Posterior vena cava (tissue), 2 donors: ENCODE measurements at regions not wholly inside any gene's neighbourhood (a gene's known extent, or its start where the extent isn't known, plus 50 kb on each side); places are given as distances from the start of the nearest gene placed in this dataset.

Experiments used
- DNase-seq: peaks from one replicate; pipeline ENCODE4 v3.0.0-alpha.2; 2020; ENCODE audit warnings: low spot score
- intact Hi-C, 2 donors: fragments of 100-400 bp; cut with DNase I; formaldehyde crosslinking; loops; one replicate each; pipeline versions ENCODE4 v1.14.1 to v1.14.2; 2022 to 2023
- donor health status: DM: yes; HTN: yes; CAD: no.
- donor health status: DM: yes; HTN: yes; CAD: no.

DNA sequence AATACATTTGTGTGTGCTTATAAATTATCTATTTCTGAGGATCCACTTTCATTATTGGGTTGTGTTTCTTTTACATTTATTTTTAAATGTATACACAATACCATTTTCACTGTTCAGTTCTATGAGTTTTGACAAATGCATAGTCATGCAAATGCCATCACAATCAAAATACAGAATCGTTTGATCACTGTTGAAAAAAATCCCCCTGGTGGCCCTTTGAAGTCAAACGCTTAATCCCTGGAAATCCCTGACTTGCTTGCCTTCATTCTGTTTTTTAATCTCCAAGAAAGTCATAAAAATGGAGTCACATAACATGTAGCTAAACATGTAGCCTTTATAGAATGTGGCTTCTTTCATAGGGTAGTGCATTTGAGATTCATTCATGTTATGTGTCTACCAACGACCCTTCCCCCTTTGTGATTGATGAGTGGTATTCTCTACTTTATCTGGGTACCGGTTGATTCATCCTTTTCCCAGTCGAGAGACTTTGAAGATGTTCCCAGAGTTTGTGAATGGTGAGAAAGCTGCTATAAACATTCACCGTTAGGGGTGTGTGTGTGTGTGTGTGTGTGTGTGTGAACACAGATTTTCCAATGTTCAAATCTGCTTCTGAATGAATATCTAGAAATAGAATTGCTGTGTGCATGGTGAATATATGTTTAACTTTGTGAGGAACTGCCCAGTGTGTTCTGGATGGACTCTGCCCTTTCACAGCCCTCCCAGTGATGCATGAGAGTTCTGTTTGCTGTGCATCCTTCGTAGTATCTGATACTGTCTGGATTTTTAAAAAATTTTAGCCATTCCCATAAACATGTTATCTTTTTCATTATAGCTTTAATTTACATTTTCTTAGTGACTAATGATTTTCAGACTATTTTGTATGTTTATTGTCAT is 173.6 kb downstream of the GALR1 start:
- intact Hi-C loops: no loop called here
- DNase-seq: no peak

DNA sequence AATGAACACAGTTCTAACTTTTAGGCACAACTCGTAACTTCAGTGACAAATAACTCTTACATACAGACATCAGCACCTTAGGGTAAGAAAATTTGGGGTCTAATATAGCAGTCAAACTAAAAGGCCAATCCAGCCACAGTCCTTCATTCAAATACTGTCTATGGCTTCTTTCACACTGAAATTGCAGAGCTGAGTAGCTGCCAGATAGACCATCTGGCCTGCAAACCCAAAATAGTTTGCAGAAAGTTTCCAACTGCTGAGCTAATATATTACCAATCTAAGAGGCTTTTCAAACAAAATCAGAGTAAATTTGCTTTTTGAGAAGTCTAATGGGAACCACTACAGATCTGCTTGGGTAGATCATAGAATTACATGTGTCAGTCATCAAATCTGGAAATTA is 183.4 kb downstream of the GALR1 start:
- intact Hi-C loops: no loop called here
- no peak for DNase-seq

DNA sequence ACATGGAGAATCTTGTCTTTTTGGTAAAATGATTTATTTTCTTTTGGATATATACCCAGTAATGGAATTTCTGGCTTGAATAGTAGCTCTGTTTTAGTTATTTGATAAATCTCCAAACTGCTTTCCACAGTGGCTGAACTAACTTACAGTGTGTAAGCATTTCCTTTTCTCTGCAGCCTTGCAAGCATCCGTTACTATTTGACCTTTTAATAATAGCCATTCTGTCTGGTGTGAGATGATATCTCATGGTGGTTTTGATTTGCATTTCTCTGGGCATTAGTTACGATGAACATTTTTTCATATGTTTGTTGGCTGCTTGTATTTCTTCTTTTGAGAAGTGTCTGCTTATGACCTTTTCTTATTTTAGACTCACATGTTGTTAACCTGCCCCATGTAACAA is 190.2 kb downstream of the GALR1 start:
- DNase-seq: no peak
- intact Hi-C loops: no loop called here

DNA sequence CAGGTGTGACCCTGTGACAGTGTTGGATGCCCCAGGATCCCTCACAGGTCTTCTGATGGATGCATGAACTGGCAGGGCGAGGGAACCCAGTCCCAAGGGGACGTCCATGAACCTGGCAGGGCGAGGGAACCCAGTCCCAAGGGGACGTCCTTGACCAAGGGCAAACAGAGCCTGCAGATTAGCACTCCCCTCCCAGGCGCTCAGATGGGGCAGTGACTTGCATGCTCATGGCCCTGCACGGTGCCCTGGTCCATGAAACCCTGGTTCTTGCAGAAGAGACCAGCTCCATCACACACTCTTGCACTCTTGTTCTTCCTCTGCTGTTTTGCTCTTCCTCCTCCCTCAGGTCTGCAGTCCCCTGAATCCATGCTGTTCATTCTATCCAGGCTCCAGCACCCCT is 192.7 kb downstream of the GALR1 start:
- intact Hi-C loops: no loop called here
- DNase-seq: no peak

DNA sequence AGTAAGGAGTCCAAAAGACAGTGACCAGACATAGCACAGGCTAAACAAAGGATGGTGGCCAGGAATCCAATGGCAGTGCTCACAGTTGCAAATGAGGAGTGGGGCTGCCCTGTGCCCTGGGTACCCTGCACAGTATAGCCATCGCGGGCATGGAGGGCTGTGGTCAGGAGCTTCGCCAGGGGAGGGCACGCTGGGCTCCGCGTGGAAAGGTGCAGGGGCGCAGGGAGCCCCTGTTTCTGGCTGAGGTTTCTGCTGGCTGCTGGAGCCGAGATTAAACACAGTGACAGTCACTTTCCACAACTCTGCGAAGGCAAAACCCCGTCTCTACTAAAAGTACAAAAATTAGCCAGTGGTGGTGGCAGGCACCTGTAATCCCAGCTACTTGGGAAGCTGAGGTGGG is 194.7 kb downstream of the GALR1 start:
- intact Hi-C loops: no loop called here
- no peak for DNase-seq

DNA sequence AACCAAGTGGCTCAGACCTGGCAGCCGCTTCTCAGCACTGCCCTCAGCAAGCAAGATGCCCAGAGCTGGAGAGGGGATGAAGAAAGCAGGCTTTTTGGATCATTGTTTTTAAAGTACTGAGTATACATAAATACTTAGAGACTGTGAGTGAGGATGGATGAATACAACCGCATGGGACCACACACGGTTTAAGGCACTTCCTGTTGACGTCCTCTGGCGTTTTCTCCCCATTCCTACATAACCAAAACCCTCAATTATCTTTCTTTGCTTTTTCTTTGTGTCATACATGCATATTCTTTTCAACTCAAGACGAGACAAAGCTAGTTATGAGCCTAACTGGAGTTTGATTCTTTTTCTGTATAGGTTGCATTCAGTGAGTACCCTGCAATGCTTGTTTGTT is 198.4 kb downstream of the GALR1 start:
- no peak for DNase-seq
- intact Hi-C loops: no loop called here

DNA sequence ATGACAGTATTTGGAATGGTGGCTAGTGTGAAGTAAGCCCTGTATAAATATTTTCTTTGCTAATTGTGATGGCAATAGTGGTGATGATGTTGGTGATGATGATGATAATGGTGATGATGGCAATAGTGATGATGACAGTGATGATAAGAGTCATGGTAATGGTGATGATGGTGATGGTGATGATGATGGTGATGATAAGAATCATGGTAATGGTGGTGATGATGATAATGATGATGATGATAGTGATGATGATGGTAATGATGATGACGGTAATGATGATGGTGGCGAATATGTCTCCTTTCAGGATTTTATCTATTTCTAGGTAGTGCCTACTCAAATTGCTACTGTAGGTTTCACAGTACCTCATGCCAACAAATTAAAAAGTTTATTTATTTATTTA is 205.4 kb downstream of the GALR1 start:
- intact Hi-C loops: no loop called here
- no peak for DNase-seq

DNA sequence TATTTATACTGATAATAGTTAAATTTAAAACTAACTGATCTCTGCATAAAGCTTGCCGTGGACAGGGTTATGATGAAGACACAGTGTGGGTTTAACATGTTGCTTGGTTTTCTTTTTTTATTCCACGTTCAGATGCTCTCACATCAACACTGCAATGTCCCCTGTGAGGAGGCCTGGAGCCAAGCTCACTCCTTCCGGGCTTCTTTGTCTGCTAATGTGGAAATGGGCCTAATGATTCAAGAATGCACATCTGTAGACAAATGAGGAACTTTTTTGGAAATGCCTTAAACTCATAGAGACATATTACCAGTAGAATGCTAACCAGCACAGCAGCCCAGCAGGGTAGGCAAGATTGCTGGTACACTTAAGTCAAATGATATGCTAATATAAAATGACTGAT is 208.0 kb downstream of the GALR1 start:
- intact Hi-C loops: no loop called here
- DNase-seq: no peak

DNA sequence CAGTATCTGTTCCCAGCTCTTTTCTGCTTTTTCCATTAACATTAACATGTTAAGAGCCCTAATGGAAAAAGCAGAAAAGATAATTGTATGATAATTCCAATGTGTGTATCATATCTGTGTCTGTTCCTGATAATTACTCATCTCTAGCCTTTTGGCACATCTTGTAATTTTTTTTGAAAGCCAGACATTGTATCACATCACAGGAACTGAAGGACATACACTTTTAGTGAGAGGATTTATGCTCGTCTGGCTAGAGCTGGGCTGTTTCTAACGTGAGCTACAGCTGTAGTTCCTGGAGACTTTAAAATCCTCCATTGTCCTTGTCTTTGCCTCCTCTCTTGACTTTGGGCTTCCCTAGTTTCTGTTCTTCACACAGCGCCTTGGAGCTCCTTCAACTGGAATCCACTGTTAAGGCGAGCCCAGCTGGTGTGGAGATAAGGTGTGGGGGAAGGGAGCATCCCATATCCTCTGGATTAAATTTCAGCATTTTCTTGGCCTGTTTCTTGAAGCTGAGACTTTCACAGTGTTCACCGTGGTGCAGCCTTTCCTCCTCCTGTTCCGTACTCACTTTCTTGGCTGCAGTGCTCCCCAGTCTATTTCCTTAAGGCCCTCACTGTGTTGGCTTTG is 211.5 kb downstream of the GALR1 start:
- no peak for DNase-seq
- intact Hi-C loops: no loop called here

DNA sequence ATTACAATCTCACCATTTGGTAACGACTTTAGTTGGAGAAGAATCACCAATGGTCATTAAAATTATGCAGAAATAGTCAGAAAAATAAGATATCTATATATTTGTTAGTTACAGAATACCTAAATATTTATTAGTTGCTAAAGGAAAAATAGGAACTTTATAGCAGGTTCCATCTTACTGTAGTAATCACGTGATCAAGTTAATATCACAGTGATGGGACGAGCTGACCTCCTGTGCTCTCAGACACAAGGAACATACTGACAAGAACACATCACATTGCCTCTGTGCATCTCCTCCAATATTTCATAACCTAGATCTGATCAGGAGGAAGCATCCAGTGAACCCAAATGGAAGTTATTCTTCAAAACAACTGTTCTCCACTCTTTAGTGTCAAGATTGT is 215.3 kb downstream of the GALR1 start:
- DNase-seq: no peak
- intact Hi-C loops: no loop called here

DNA sequence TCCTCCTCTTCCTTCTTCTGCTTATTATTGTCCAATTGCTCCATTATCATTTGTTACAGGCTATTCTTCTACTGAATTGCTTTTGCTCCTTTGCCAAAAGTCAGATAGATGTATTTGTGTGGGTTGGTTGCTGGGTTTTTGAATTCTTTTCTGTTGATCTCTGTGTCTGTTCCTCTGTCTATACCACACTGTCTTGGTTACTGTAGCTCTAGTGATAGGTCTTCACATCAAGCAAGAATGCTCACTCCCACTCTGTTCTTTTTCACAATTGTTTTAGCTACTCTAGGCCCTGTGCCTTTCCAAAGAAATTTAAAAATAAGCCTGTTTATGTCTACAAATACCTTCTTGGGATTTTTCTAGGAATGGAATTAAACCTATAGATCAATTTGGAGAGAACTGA is 217.2 kb downstream of the GALR1 start:
- no peak for DNase-seq
- intact Hi-C loops: no loop called here

DNA sequence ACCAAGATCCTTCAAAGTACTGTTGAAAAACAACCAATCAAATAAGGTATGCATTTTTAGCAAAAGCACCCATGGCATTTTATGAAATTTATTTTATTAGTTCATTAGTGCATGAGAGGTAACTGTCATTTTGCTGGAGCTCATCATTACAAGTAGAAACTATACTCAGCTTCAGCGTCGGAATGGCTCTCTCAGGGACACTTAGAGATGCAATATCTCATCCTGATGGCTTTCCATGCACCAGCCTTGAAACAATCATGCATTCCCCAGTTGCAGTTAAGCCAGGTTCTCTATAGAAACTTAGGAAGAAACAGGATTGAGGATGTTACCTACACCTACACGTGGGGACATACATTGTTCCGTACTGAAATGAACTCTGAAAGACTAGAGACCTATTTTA is 219.5 kb downstream of the GALR1 start:
- intact Hi-C loops: no loop called here
- DNase-seq: no peak

DNA sequence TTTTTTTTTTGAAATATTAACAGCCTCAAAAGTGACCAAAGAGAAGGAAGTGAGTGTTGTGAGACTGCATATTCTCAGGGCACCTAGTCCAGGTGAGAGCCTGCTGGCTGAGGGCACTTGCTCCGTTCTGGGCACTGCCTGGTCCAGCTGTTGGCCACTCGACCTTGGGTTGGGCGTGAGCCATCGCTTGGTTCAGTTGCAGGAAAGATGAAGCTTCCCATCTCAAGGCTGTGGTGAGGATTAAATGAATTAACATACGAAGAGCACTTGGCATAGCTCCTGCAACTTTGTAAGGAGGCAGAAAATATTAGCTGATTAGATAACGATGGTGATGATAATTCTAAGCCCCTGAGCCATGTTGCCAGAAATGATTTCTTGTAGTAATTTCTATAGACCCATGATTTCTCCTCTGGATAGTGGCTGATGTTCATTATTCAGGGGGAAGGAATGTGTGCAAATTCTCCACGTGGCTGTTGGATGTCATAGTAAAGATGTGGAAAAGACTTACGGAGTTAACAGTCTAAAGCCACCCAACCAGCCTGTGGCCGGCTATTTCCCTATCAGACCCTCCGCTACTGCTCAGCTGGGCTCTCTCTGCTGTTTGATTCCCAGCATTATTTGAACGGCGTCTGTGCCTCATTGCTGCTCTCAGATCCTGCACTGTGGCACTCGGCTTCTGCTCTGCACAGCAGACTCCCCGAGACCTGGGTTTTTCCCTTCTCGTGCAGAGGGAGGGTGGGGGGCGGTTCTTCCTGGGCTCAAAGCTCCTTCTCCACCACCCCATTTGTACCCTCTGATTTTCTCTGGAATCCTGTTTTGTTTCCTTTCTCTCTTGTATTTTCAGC is 221.1 kb downstream of the GALR1 start:
- DNase-seq: no peak
- intact Hi-C loops: no loop called here

DNA sequence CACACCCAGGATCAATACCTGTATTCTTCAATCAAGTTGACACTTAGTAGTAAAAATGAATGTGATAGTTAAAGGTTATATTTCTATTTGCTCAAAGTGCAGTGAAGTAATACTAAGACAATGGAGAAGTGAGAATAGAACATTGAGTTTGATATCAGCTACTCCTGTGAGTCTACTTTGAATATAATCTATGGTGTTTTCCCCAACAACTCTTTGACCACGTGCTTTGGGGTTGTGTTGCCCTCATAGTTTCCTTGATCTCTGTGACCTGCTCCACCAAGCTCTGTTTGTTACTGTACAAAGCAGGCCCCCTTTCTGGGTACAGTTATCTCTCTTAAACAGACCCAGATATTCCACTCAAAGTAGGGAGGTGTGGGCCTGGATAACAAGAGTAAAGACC is 222.9 kb downstream of the GALR1 start:
- intact Hi-C loops: no loop called here
- DNase-seq: no peak

DNA sequence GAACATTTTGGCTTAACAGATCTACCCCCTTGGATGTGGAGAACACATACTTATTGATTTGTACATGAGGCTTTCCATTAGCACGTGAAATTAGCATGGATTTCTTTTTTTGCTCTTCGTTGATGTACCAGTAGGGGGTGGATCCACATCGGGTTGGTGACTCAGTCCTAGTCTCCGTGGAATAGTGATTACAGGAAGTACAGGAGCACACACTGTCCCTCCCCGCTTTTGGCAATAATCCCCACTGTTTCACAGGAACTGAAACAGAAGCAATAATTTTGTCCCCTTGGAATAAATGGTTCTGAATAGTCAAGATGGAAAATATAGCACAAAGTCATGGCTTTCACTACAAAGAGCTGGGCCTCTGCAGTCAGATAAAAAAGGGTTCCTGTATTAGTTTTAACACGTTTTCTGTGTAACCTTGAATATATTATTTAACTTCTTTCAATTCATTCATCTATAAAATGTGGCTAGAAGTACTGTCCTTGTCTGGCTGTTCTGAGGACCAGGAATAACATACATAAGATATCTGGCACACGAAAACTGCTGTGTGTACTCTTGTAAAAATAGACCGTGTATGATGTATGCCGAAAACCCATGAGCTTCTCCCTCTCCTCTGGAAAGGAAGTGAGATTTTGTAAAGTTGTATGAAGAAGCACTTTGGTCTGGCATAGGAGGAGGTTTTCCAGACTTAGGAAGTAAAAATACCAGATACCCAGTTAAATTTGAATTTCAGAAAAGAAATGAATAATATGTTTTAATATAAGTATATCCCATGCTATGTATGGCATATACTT is 229.2 kb downstream of the GALR1 start:
- intact Hi-C loops: no loop called here
- no peak for DNase-seq

DNA sequence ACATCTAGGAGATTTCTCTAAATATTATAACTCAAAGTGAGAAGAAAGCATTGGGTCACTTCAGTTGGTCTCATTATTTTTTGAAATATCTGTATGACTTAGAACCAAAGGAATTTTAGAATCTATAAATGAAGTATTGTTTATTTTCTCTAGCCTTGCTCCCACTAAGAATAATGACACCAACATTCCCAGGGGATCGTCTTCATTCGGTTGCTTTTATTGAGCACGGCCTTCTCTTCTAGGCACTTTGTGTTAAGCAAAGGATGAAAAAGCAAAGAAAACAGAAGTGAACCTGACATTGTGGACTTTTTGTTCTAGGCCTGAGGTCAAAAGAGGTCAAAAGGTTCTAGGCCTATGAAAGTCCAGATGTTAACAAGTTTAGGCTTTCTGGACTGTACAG is 231.9 kb downstream of the GALR1 start:
- intact Hi-C loops: no loop called here
- DNase-seq: no peak

DNA sequence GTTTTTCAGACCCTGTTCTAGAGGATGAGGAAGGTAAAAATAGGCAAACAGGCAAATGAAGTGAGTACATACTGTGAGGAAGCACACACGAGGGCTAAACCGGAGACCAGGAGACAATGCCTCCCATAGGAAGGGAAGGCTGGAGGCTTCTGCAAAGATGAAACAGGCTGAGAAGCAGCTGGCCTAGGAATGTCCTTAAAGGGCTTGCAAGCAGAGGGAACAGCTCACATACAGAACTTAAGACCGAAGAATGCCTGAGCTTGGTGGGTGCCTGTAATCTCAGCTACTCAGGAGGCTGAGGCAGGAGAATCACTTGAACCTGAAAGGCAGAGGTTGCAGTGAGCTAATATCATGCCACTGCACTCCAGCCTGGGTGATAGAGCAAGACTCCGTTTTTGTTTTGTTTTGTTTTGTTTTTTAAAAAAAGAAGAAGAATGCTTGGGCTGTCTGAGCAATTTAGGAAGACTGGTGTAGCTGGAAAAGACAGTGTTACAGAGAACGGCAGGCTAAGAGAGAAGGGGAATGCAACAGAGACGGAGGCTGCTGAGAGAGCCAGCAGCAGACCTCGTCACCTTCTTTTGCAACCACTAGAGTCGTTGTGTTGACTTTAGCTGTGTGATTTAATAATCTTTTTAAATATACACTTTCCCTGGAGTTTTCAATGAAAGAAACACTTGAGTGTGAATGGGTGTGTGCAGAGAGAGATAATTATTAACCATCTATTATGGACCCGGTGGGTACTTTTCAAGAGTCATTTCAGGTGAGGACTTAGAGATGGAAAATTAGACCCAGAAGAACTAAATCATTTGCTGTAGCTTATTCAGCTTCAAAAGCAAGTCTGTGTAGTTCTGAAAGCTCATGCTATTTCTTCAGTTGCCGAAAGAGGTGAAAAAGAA is 232.8 kb downstream of the GALR1 start:
- intact Hi-C loops: no loop called here

DNA sequence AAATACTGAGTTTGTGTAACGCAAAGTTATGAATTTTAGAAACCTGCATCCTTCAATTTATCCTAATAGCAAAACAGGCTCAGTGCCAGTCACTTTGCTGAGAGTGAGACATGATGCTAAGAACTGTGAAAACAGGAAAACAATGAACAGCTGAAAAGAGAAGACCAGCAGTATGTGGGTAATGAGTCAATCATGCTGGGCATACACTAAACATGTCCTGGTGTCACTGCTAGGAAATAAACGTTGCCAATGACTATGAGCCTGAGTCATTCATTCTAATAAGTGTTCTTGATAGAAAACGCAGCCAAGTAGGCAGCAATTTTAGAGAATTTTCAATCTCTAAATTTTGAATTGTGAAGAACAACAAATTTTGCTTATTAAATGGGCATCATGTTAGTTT is 237.3 kb downstream of the GALR1 start:
- DNase-seq: no peak

More for the DNA sequence above, 232.8 kb downstream of the GALR1 start:
- DNase-seq: no peak

More for the DNA sequence above, 237.3 kb downstream of the GALR1 start:
- intact Hi-C loops: no loop called here
